OCI-LY1 (cell line): ENCODE measurements at regions not wholly inside any gene's neighbourhood (a gene's known extent, or its start where the extent isn't known, plus 50 kb on each side); places are given as distances from the start of the nearest gene placed in this dataset.
"Not testable (repeated sequence)": the region's sequence is repeated elsewhere in the genome, so short reads cannot be mapped to it uniquely, and the experiment has no call there.

Experiments used
- H2AFZ ChIP-seq: fragments of 200-600 bp; sonication (generic), shearing (Covaris generic); 2 replicates; pipeline ENCODE4 v1.6.0; 2014; ENCODE audit warnings: antibody characterized with exemption, mild to moderate bottlenecking, low read length
- H3F3A ChIP-seq: fragments of 200-600 bp; sonication (generic), shearing (Covaris generic); 2 replicates; pipeline ENCODE4 v1.6.0; 2014; ENCODE audit warnings: mild to moderate bottlenecking, antibody characterized with exemption, low read length, moderate library complexity; ENCODE audit not compliant: insufficient read depth
- H3K27ac ChIP-seq: fragments of 200-600 bp; sonication (generic); 2 replicates; pipeline ENCODE4 v1.5.1; 2014; ENCODE audit warnings: low read length, mixed run types, mild to moderate bottlenecking, low read depth; ENCODE audit not compliant: poor library complexity, severe bottlenecking
- H3K27me3 ChIP-seq: fragments of 200-600 bp; sonication (generic); 2 replicates; pipeline ENCODE4 v1.6.0; 2014; ENCODE audit warnings: antibody characterized with exemption, mild to moderate bottlenecking, low read length, moderate library complexity; ENCODE audit not compliant: insufficient read depth
- H3K36me3 ChIP-seq: fragments of 200-600 bp; sonication (generic); 2 replicates; pipeline ENCODE4 v1.6.1; 2014; ENCODE audit warnings: mild to moderate bottlenecking, antibody characterized with exemption, low read length, moderate library complexity, mixed read lengths; ENCODE audit not compliant: insufficient read depth
- H3K4me1 ChIP-seq: fragments of 200-600 bp; sonication (generic); 2 replicates; pipeline ENCODE4 v1.5.1; 2014; ENCODE audit warnings: mild to moderate bottlenecking, low read length, moderate library complexity; ENCODE audit not compliant: insufficient read depth, severe bottlenecking
- H3K4me2 ChIP-seq: fragments of 200-600 bp; sonication (generic), shearing (Covaris generic); 2 replicates; pipeline ENCODE4 v1.6.1; 2014; ENCODE audit warnings: low read length
- H3K4me3 ChIP-seq: fragments of 200-600 bp; sonication (generic); 2 replicates; pipeline ENCODE4 v1.5.1; 2014; ENCODE audit warnings: low read length, low read depth, mild to moderate bottlenecking, mixed read lengths; ENCODE audit not compliant: poor library complexity, severe bottlenecking
- H3K79me2 ChIP-seq: fragments of 200-600 bp; shearing (Covaris generic); 2 replicates; pipeline ENCODE4 v1.6.1; 2016; ENCODE audit warnings: mixed run types, low read length, mixed read lengths; ENCODE audit not compliant: insufficient read depth
- H3K9ac ChIP-seq: fragments of 200-600 bp; sonication (generic), shearing (Covaris generic); 2 replicates; pipeline ENCODE4 v1.6.1; 2014; ENCODE audit warnings: mild to moderate bottlenecking, low read length, mixed read lengths
- H3K9me2 ChIP-seq: fragments of 200-600 bp; sonication (generic), shearing (Covaris generic); 2 replicates; pipeline ENCODE4 v1.6.1; 2014; ENCODE audit warnings: low read depth, mild to moderate bottlenecking, low read length, mixed read lengths
- H3K9me3 ChIP-seq: fragments of 200-600 bp; shearing (Covaris generic); 2 replicates; pipeline ENCODE4 v1.6.1; 2014; ENCODE audit warnings: low read length, mixed read lengths
- H4K20me1 ChIP-seq: fragments of 200-600 bp; sonication (generic), shearing (Covaris generic); 2 replicates; pipeline ENCODE4 v1.6.0; 2016; ENCODE audit warnings: mild to moderate bottlenecking, low read length; ENCODE audit not compliant: insufficient read depth
- CTCF ChIP-seq: fragments of 200-600 bp; sonication (generic), shearing (Covaris generic); IDR thresholded peaks from 2 replicates; pipeline ENCODE4 v1.5.1; 2017; ENCODE audit warnings: mild to moderate bottlenecking, antibody characterized with exemption, low read length, moderate library complexity, mixed read lengths
- EZH2 ChIP-seq: fragments of 200-600 bp; sonication (generic), shearing (Covaris generic); IDR thresholded peaks from 2 replicates; pipeline ENCODE4 v1.8.0; 2017; ENCODE audit warnings: borderline replicate concordance, mixed run types, mild to moderate bottlenecking, antibody characterized with exemption, low read length, moderate library complexity, mixed read lengths

- Histone ChIP-seq H3F3A (no peaks in the 10 kb centered on the region), H3K9ac (no peak overlapping the region), H3K4me1 (no peaks in the 10 kb centered on the region), H3K27me3 (no peaks in the 10 kb centered on the region), H3K36me3 (no peaks in the 10 kb centered on the region), H3K9me3 (no peaks in the 10 kb centered on the region), H3K4me3 (no peak overlapping the region), H3K4me2 (no peak overlapping the region), H4K20me1 (no peaks in the 10 kb centered on the region), H3K79me2 (no peaks in the 10 kb centered on the region), H3K27ac (no peak overlapping the region), H3K9me2 (no peaks in the 10 kb centered on the region), H2AFZ (no peak overlapping the region)
- TF ChIP-seq EZH2 (no peak), CTCF (no peak)
Measured at GRCh38 chrX:109155161-109155560, 326.7 kb downstream of the GUCY2F start.

GRCh38 chrX:109144173-109144572 lies 337.7 kb downstream of the GUCY2F start:
- H3F3A ChIP-seq, H3K4me3 ChIP-seq, H3K79me2 ChIP-seq, H3K9ac ChIP-seq, H3K27ac ChIP-seq, H3K9me3 ChIP-seq, H3K36me3 ChIP-seq, H3K4me2 ChIP-seq, H2AFZ ChIP-seq, H3K27me3 ChIP-seq, H4K20me1 ChIP-seq, H3K4me1 ChIP-seq, H3K9me2 ChIP-seq: not testable (repeated sequence)

GRCh38 chrX:109140463-109140862 lies 341.4 kb downstream of the GUCY2F start:
- Histone ChIP-seq H3K79me2 (no peaks in the 10 kb centered on the region), H4K20me1 (no peaks in the 10 kb centered on the region), H2AFZ (no peak overlapping the region), H3K27me3 (no peaks in the 10 kb centered on the region), H3K27ac (no peak overlapping the region), H3K4me2 (no peak overlapping the region), H3K9ac (no peak overlapping the region), H3K9me3 (no peaks in the 10 kb centered on the region), H3K36me3 (no peaks in the 10 kb centered on the region), H3K4me3 (no peak overlapping the region), H3K9me2 (no peaks in the 10 kb centered on the region), H3K4me1 (no peaks in the 10 kb centered on the region), H3F3A (no peaks in the 10 kb centered on the region)
- TF ChIP-seq EZH2: no peak
- no peak for TF ChIP-seq CTCF

GRCh38 chrX:109134777-109135176 lies 347.1 kb downstream of the GUCY2F start:
- Histone ChIP-seq H2AFZ (no peak overlapping the region), H3F3A (no peaks in the 10 kb centered on the region), H3K27me3 (no peaks in the 10 kb centered on the region), H3K9me3 (no peaks in the 10 kb centered on the region), H3K9ac (no peak overlapping the region), H3K4me1 (no peaks in the 10 kb centered on the region), H3K79me2 (no peaks in the 10 kb centered on the region), H3K27ac (no peak overlapping the region), H3K4me3 (no peak overlapping the region), H3K36me3 (no peaks in the 10 kb centered on the region), H3K4me2 (no peak overlapping the region), H4K20me1 (no peaks in the 10 kb centered on the region), H3K9me2 (no peaks in the 10 kb centered on the region)
- TF ChIP-seq EZH2 (no peak), CTCF (no peak)
